ENCODE measurements at regions not wholly inside any gene's neighbourhood (a gene's known extent, or its start where the extent isn't known, plus 50 kb on each side); places are given as distances from the start of the nearest gene placed in this dataset.

GRCh38 chr11:104700609-104701008, 197.7 kb downstream of the CASP12 start:
- no peaks in the 10 kb centered on the region for H3K27me3 ChIP-seq
- no peaks in the 10 kb centered on the region for H3K9me3 ChIP-seq
- no peak for DNase-seq (ENCODE audit: low spot score)
- H3K4me3 ChIP-seq, result no peak overlapping the region
- H3K36me3 ChIP-seq, result no peaks in the 10 kb centered on the region
- no peaks in the 10 kb centered on the region for H3K4me1 ChIP-seq
- H3K27ac ChIP-seq, result no peak overlapping the region
- no peak for TF ChIP-seq CTCF (IDR thresholded peaks at IDR 0.05)

GRCh38 chr11:104699981-104700380, 198.3 kb downstream of the CASP12 start:
- Histone ChIP-seq H3K27ac (no peak overlapping the region), H3K4me3 (no peak overlapping the region), H3K27me3 (no peaks in the 10 kb centered on the region), H3K36me3 (no peaks in the 10 kb centered on the region), H3K4me1 (no peaks in the 10 kb centered on the region), H3K9me3 (no peaks in the 10 kb centered on the region)
- no peak for DNase-seq (ENCODE audit: low spot score)
- TF ChIP-seq CTCF (IDR thresholded peaks at IDR 0.05), result no peak

- no peak for DNase-seq (ENCODE audit: low spot score)
- Histone ChIP-seq H3K27me3 (no peaks in the 10 kb centered on the region), H3K4me1 (no peaks in the 10 kb centered on the region), H3K4me3 (no peak overlapping the region), H3K9me3 (no peaks in the 10 kb centered on the region), H3K36me3 (no peaks in the 10 kb centered on the region), H3K27ac (no peak overlapping the region)
- no peak for TF ChIP-seq CTCF (IDR thresholded peaks at IDR 0.05)
These were observed 203.2 kb downstream of the CASP12 start for GRCh38 chr11:104695065-104695463.

- Histone ChIP-seq H3K27ac (no peak overlapping the region), H3K4me1 (no peaks in the 10 kb centered on the region), H3K36me3 (no peaks in the 10 kb centered on the region), H3K4me3 (no peak overlapping the region), H3K27me3 (no peaks in the 10 kb centered on the region), H3K9me3 (no peaks in the 10 kb centered on the region)
- no peak for TF ChIP-seq CTCF (IDR thresholded peaks at IDR 0.05)
- DNase-seq (ENCODE audit: low spot score), result no peak
These were observed 203.8 kb downstream of the CASP12 start for GRCh38 chr11:104694259-104695064.

- H3K4me1 ChIP-seq, result no peaks in the 10 kb centered on the region
- no peak for TF ChIP-seq CTCF (IDR thresholded peaks at IDR 0.05)
- H3K36me3 ChIP-seq, result no peaks in the 10 kb centered on the region
- H3K27ac ChIP-seq, result no peak overlapping the region
- H3K4me3 ChIP-seq, result no peak overlapping the region
- no peaks in the 10 kb centered on the region for H3K9me3 ChIP-seq
- DNase-seq (ENCODE audit: low spot score), result no peak
- H3K27me3 ChIP-seq, result no peaks in the 10 kb centered on the region
These were observed 205.5 kb downstream of the CASP12 start for GRCh38 chr11:104692751-104693150.

GRCh38 chr11:104691129-104691528, 207.1 kb downstream of the CASP12 start:
- Histone ChIP-seq H3K27me3 (no peaks in the 10 kb centered on the region), H3K36me3 (no peaks in the 10 kb centered on the region), H3K4me1 (no peaks in the 10 kb centered on the region), H3K27ac (no peak overlapping the region), H3K4me3 (no peak overlapping the region), H3K9me3 (no peaks in the 10 kb centered on the region)
- DNase-seq (ENCODE audit: low spot score), result no peak
- no peak for TF ChIP-seq CTCF (IDR thresholded peaks at IDR 0.05)
